ENCODE measurements at regions not wholly inside any gene's neighbourhood (a gene's known extent, or its start where the extent isn't known, plus 50 kb on each side); places are given as distances from the start of the nearest gene placed in this dataset.

DNA sequence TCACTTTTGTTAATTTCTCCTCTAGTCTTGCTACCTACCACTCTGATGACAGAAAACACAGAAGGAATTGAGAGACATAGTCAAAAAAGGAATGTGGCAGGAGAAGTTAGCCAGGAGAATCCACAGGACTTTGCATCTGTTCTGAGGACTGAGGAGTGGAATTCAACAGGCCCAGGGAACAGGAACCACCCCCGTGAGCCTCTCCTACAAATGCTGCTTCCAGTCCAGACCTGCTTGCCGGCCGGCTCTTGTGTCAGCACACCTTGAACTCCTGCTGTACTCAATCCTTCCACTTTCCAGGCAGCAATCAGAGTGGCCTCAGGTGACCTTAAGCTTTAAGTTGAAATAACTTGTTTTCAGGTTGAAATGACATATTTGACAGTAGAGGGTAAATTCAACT, 903.1 kb downstream of the BCL11B start:
- DNase-seq = no peak

DNA sequence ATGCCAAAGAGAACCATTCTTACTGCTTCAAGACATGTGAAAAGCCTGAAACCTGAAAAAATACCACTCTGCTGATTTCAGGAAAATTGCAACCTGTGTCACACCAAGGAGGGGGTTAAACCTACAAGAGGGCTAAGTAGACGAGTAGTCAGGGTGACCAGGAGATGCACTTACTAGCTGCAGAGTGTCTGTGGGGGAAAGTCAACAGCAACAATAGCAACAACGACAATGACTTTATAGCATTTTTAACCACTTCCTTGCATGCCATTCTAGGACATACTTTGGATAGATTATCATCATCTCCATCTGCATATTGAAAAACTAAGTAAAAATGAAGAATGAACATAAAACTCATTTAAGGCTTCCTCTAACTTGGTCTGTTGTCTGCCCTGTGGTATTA, 902.7 kb downstream of the BCL11B start:
- DNase-seq = no peak

DNA sequence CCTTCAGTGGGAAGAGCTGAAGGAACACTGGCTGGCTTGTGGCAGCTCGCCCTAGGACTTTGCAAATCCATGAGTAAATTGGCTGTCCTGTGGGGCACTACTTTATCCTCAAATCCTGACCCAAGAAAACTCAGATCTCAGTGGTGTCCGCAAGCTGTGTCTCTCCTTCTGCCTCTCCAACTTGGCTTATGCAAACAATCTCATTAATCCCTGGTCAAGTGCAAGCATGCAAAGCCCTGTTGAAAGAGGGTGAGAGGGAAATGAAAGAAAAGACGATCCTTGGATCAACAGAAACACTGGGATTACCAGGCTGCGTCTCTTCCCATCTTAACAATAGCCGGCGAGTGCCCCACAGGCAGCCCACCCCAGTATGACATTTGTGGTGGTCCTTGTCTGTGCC, 901.6 kb downstream of the BCL11B start:
- no peak for DNase-seq

DNA sequence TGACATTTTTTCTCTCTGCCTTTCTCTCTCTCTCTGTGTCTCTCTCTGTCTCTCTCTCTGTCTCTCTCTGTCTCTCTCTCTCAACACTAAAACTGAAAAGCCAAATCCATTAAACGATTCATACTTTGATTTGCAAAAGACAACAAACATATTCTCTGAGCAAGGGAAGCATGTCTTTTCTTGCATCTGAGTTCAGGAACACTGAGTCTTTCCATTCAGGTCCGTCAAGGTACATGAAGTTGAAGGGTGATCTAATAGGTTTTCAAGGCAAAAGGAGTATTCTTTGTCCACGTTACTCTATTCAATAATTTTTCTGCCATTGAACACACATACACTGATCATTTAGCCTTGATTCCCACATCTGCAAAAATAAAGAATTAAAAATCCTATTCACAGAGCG, 900.9 kb downstream of the BCL11B start:
- DNase-seq = no peak

DNA sequence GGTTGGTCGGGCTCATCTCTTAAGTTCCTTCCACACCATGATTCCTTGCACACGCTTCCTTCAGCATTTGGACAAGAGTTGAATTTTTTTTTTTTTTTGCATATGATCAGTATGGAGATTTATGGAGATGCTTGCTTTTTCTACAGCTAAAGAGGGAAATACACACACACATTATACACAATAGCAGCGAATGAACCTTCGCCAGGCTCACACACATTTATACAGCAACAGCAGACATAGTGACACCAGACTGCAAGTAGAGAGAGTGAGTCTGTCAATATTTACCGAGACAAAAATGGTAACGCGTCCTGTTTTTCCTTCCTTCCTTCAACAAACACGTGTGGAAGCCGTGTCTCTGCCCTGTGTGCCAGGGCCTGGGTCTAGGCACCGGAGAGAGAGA, 897.9 kb downstream of the BCL11B start:
- no peak for DNase-seq

DNA sequence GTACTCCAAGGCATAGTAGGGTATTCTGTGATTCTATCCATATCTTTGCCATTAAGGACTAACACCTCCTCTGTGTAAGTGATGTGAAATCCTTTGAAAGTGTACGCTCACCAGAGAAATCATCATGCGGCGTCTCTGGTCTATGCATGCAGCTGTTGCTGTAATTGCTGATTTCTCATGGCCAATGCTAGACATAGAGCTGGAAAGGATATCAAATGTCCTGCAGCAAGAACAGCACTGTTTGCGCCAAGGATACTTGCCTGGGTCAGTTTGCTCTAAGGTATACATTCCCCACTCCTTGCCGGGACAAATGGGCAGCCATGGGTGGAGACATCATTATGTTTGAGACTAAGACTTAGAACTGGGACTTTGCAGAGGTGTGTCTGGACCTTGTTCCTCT, 896.4 kb downstream of the BCL11B start:
- DNase-seq = no peak

DNA sequence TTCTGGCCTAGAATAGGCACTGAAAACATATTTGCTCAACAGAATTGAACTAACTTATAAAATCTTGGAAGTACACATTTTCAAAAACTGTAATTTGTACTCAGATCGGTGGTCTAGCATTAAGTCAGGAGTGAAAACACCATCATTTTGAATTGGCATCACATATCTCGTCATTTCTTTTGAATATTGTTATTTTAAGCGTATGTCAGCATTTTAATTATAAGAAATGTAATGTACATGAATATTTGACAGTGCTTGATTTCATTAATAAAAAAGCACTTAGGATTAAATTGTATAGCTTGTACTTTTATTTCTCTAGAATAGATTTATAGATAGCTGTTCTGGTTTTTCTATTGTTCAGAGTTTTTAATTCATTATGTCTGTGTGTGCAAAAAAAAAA, 892.2 kb downstream of the BCL11B start:
- no peak for DNase-seq

DNA sequence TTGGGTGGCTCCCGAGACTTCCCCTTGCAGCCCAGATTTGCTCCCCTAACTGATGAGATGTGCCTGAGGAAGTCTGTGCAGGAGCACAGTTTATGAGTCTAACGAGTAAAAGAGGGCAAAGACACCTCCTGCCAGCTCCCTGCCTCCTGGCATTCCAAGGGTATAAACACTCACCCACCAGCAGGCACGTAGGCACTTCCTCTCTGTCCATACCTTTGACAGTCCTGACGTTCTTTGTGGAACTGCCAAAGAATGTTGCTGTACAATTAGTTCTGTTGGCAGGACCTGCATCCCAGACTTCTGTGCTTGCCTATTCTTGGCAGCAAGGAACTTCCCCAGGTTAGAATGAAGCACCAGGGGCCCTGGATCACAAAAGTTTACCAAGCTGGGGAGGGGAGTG, 889.3 kb downstream of the BCL11B start:
- no peak for DNase-seq

DNA sequence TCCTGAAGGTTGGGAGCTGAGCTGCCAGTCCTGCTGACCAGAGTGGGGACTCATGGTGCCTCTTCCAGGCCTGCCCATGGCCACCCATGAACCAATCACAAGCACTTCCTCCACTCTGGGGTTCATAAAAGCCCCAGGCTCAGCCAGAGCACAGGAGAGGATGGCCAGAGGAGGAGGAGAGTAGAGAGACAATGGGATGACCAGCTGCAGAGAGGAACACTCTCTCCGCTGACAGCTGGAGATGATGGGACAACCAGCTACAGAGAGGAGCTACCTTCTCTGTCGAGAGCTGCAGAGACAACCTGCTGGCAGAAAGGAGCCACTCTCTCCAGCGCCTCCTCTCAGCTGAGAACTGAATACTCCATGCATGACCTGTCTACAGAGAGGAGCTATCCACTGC, 886.1 kb downstream of the BCL11B start:
- no peak for DNase-seq

DNA sequence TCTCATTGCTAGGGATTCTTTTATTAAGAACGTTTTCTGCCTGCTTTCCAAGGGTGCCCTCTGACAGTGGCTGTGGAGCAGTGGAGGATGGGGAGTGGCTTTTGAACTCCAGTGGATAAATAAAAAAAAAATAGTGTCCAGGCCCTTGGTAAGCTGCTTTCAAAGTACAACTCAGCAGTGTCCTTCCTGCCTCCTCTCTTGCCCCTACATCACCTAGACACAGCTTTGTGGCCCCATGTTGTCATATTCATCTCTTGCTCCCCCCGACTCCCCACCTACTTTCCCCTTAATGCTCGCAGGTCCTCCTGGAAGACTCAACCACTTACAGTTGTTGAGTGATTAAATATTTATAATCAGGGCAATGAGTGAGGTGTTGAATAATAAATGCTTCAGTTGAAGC, 880.9 kb downstream of the BCL11B start:
- no peak for DNase-seq

DNA sequence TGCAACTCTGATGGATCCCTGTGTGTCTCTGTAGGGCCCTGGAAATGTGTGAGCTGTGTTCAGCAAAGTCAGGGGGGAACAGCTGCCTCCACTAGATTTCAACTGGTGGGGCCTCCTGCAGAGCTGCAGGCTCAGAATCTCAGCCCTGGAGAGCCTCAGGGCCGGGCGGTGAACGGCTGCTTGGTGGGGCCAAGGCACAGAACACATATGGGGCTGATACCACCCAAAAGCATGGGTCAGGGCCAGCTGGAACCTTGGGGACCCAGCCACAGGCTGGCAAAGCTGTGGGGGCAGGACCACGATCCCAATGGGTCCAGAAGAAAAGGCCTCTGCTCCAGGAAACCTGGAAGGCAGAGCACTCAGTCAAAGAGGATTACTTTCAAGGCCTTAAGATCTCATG, 878.5 kb downstream of the BCL11B start:
- no peak for DNase-seq

DNA sequence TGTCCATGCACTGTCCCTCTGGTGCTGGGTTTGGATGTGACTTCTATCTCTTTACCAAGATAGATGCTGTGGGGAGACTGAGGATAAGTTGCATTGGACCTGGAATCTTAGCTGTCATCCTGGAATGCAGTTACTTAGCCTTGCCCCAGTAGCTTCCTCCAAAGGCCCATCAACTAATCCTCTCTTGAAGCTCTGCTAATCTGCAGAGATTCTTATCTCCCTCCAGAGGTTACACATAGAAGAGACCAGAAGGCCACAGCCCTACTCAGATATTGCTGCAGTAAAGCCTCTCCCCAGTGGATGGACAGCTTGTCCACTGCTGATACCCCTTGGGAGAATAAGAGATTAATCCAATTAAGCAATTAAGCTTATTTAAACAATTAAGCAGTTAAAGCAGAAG, 867.2 kb downstream of the BCL11B start:
- DNase-seq = no peak

DNA sequence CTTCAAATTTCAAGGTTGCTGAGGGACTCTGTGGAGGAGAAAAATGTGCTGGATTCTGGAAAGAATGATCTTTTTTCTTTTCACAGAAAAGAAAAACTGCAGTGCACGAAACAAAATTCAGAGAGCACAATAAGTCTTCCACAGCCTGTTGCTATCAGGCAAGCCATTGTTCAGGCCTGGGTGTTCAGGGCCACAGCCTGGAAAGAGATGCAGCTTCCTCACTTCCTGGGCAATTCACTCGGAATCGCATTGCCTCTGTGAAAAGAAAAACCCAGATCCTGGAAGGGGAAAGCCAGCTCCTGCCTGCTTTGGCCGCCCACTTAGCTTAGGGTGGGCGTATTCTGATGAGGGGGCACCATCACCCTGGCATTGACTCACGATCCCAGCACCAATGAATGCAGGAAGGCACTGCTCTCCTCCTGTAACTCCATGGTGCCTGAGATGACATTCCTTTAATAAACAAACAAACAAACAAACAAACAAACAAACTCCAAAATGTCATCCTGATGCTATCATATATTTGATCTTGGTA, 863.9 kb downstream of the BCL11B start:
- DNase-seq = no peak

DNA sequence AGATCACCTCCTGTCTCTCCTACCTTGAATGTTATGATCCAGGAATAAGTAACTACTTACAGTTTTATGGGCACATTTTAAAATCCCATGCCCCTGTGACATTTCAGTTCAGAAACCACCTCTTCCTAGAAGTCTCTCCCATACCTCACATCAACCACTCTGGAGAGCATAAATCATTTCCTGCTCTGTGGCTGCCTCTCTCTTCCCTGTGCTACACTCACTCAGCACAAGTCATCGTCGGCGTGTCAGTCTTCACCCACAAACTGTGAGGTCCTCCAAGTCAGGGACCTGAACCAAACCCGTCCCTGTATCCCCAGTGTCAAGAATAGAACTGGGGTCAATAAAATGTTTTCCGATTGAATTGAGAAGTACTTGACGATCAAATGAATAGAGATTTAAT, 863.3 kb downstream of the BCL11B start:
- no peak for DNase-seq

DNA sequence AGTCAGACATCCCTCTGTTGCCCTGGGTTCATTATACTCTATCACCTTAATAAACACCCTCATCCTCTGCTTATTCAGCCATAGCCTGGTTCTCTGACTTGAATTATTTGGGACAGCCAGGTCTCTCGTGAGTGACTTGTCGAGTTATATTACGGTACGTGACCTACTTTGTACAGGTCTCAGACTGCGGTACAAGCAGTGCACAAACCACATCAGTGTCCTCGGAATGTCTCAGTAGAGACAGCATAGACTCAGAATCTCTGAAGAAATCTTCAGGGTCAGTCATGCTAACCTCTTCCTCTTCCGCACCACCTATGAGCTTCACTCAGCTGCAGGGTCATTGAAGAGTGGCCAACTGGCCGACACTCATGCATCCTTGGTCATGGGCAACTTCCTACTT, 860.8 kb downstream of the BCL11B start:
- no peak for DNase-seq

DNA sequence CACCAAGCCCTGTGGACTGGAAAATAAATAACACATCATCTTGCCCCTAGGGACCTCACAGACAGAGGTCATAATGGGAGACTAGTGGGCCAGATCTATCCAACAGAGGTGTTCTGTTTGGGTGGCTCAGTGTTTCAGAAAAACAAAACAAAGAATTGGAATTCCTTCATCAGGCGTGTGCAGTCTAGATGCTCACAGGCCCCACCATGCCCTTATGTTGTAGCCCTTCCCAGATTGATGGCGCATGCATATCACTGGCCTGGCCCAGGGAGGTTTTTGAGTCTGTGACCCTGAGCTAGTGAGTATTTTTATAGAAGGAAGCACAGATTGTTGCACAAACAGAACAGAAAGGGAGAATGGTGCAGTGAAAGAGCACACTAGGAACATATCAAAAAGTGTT, 859.6 kb downstream of the BCL11B start:
- no peak for DNase-seq

DNA sequence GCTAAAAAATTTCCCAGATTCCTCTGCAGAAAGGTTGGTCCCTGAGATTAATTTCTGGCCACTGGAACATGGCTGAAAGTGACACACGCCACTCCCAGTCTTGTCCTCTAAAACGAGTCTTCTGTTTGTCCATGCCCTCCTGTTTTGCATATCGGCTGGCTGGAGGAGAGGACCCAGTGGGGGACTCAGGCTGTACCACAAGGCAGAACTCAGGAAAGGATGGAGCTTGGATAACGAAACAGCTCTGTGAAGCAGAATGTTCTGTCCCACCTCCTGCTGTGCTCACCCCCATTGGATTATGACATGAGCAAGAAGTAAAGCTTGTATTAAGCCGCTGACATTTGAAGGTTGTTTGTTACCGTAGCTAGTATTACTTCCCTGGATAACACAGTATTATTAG, 856.2 kb downstream of the BCL11B start:
- DNase-seq = no peak

DNA sequence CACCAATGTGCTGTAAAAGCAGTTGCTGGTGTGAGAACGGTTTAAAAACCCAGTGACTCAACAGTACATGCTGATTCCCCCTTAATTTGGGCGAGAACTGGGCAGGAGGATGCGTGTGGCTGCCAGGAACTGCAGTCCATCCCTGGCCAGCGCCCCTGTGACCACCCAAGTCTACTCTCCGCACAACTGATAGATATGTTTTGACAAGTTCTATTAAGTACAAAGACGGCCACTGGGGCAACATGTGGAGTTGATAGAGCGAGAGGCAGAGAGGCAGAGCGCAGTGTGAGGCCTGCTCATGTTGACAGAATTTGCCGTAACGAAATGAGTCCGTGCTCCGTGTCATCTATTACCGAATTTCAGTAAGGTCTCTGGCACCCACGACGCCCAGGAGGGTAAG, 855.0 kb downstream of the BCL11B start:
- no peak for DNase-seq

DNA sequence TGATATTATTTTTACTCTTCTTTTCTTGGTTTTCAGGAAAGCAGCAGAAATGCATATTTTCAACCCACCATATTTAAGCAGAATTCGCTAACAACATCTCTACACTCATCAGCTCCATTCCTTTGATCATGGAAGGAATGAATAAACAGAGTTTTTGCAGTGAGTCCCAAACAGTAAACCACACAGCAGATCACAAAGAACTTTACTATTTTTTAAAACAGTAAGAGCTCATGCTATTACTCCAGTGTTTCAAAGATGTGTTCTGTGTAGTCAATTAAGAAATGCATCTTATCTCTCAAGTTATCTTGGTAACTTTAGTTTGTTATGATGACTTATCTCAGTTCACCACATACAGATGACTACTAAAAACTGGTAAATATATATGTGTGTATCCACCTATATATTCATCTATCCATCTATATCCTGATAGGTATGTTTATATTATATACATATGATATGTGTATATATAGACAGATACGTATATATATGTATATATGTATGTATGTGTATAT, 843.5 kb downstream of the BCL11B start:
- DNase-seq = no peak

DNA sequence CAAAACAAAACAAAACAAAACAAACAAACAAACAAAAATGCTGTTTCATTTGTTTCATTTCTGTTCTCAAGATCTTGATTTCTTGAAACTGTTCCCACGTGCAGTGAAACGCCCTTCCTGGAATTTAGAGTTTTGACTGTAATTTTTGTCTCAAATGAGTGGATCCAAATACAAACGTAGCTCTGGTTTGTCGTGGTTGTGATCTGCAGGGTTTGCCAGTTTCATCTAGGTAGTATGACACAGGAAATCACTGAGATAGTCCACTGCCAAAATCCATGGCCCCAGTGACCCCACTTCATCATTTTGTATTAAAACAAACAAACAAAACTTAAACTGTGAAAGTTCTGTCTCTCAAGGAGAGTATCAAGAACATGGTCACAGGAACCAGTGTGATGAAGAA, 838.6 kb downstream of the BCL11B start:
- no peak for DNase-seq

DNA sequence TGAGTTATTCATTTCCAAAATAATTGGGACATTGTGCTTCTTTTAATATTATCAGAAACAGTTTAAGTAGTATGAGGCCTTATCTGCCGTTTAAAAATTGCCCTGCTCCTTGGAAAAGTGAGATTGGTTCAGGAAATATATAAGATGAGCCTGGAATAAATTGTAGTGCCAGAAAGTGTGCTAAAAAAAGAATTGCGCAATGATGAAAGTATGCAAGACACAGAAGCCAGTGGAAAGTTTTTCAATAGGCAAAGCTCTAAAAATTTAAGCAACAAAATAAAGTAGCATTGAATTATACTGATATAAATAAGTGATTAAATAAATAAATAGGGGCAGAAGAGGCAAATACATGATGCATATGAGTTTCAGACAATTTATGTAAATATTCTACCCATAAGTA, 834.9 kb downstream of the BCL11B start:
- DNase-seq = no peak

DNA sequence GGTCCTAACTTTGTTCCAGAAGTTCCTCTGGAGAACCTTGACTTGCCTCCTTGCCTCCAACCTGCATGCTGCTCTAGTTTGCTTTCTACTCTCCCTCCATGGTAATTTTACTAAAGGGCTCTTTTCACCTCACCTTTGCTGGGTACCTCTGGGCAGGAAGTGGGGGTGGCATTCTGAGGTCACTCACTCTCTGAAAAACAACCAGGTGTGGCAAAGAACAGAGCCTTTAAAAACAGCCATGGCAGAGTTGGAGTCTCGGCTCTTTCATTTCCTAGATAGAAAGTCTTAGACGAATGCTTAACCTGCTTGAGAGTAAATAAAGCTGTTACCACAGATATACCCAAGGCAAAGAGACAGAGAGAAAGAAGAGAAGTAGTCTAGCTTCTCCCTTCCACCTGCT, 827.9 kb downstream of the BCL11B start:
- peak; percentile 17 for DNase-seq

DNA sequence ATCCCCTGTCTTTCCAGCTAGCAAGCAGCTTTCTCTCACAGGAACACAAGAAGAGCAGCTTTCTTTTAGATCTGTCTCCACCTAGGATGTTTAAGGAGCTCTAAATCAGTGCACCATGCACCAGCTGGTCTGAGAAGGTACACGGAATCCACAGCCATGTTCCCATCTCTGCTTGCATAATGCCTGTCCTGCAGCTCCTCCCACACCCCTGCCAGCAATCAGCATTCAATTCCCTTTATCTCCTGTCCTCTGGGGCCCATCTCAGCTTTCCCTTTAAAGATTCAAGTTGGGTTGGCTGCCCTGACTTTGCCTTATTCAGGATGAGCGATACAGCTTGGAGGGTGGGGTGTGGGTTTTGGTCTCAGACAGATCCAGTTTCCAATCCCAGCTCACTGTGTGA, 826.3 kb downstream of the BCL11B start:
- no peak for DNase-seq

DNA sequence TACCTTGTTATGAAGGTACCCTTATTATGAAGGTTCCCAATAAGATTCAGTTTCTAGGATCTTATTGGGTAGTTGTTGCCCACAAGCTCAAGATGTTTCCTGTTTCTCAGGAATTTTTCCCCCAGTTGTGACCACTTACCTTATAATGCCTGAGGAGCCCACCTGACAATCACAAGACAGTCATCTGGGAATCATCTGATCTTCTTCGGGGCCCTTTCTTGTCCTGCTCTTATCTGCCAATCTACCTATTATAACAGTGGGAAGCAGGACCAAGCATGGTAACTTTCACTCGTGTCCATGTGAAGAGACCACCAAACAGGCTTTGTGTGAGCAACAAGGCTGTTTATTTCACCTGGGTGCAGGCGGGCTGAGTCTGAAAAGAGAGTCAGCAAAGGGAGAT, 825.5 kb downstream of the BCL11B start:
- no peak for DNase-seq

DNA sequence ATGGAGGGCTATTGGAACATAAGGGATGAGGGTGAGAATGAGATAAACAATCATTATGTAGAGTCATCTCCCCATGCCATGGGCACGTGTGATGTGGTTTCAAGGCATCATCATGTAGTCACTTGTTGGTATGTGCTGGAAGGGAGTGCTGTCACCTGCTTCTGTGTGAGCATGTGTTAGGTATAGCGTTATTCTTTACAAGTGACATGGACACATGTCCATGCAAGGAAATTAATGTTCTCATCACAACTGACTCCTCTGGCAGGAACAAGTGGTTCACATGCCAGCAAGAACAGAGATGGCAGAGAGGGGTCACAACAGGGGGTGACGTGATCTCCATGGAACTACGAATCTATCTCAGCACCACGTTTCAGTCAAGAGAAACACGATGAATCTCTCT, 815.8 kb downstream of the BCL11B start:
- no peak for DNase-seq

DNA sequence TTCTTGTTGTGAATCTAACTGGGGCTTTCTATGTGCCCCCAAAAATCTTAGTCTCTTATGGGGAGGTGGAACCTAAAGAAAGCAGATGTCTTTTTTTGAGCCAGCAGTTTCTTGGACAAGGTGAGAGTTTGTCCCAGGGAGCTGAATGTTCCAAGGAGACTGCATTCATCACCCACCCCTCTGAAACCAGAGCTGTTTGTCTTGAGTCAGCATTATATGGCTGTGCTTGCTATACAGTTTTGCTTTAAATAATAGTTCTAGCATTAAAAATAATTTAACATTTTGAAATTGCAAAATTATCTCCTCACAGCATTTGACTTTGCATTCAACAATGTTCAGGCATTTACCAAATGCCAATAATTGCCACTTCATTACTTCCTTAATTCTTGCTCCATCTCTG, 813.3 kb downstream of the BCL11B start:
- no peak for DNase-seq
